ENCODE measurements at regions not wholly inside any gene's neighbourhood (a gene's known extent, or its start where the extent isn't known, plus 50 kb on each side); places are given as distances from the start of the nearest gene placed in this dataset.

GRCh38 chr2:103233691-103234090 is 471.9 kb downstream of the TMEM182 start:
- TF ChIP-seq, protein P1, sequence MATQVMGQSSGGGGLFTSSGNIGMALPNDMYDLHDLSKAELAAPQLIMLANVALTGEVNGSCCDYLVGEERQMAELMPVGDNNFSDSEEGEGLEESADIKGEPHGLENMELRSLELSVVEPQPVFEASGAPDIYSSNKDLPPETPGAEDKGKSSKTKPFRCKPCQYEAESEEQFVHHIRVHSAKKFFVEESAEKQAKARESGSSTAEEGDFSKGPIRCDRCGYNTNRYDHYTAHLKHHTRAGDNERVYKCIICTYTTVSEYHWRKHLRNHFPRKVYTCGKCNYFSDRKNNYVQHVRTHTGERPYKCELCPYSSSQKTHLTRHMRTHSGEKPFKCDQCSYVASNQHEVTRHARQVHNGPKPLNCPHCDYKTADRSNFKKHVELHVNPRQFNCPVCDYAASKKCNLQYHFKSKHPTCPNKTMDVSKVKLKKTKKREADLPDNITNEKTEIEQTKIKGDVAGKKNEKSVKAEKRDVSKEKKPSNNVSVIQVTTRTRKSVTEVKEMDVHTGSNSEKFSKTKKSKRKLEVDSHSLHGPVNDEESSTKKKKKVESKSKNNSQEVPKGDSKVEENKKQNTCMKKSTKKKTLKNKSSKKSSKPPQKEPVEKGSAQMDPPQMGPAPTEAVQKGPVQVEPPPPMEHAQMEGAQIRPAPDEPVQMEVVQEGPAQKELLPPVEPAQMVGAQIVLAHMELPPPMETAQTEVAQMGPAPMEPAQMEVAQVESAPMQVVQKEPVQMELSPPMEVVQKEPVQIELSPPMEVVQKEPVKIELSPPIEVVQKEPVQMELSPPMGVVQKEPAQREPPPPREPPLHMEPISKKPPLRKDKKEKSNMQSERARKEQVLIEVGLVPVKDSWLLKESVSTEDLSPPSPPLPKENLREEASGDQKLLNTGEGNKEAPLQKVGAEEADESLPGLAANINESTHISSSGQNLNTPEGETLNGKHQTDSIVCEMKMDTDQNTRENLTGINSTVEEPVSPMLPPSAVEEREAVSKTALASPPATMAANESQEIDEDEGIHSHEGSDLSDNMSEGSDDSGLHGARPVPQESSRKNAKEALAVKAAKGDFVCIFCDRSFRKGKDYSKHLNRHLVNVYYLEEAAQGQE (IDR thresholded peaks at IDR 0.05; ENCODE audit: low read depth) = no peak
- TF ChIP-seq EP300 (IDR thresholded peaks at IDR 0.05; ENCODE audit: borderline replicate concordance) (no peak), RAD21 (IDR thresholded peaks at IDR 0.05; ENCODE audit: low read depth) (no peak), TEAD4 (IDR thresholded peaks at IDR 0.05) (no peak), NFIC (IDR thresholded peaks at IDR 0.05) (no peak), CREB1 (IDR thresholded peaks at IDR 0.05; ENCODE audit: low read depth) (no peak), TAF1 (IDR thresholded peaks at IDR 0.05; ENCODE audit: low read depth) (no peak), ZBTB7A (IDR thresholded peaks at IDR 0.05; ENCODE audit: low read depth) (no peak)

Data from Ishikawa (cell line).